ENCODE measurements at regions not wholly inside any gene's neighbourhood (a gene's known extent, or its start where the extent isn't known, plus 50 kb on each side); places are given as distances from the start of the nearest gene placed in this dataset.

- TF ChIP-seq CTCF (IDR thresholded peaks at IDR 0.05) (no peak), POLR2A (IDR thresholded peaks at IDR 0.05; ENCODE audit: low read depth) (no peak), POLR2AphosphoS5 (IDR thresholded peaks at IDR 0.05) (no peak), EP300 (IDR thresholded peaks at IDR 0.05) (no peak)
These were observed 167.9 kb upstream of the GLRA2 start for GRCh38 chrX:14361435-14361834.

All from esophagus muscularis mucosa (tissue), 4 donors.